Suprapubic skin (tissue), 4 donors: ENCODE measurements at regions not wholly inside any gene's neighbourhood (a gene's known extent, or its start where the extent isn't known, plus 50 kb on each side); places are given as distances from the start of the nearest gene placed in this dataset.

Source experiments
- DNase-seq, 2 donors: peaks; one replicate each; pipeline ENCODE4 v3.0.0-alpha.2; 2019; ENCODE audit warnings: low spot score in 2 of 2
- H3K27ac ChIP-seq: fragments of 200-600 bp; sonication (generic); one replicate; pipeline ENCODE4 v1.5.1; 2019
- H3K27me3 ChIP-seq: fragments of 200-600 bp; sonication (generic); one replicate; pipeline ENCODE4 v1.5.1; 2019
- H3K36me3 ChIP-seq: fragments of 200-600 bp; sonication (generic); one replicate; pipeline ENCODE4 v1.5.1; 2019
- H3K4me1 ChIP-seq: fragments of 200-600 bp; sonication (generic); one replicate; pipeline ENCODE4 v1.5.1; 2019
- H3K4me3 ChIP-seq: fragments of 200-600 bp; sonication (generic); one replicate; pipeline ENCODE4 v1.5.1; 2019; ENCODE audit warnings: mild to moderate bottlenecking
- H3K9me3 ChIP-seq: fragments of 200-600 bp; sonication (generic); one replicate; pipeline ENCODE4 v1.5.1; 2019
- EP300 ChIP-seq: sonication (generic); formaldehyde crosslinking; IDR thresholded peaks from one replicate; pipeline ENCODE4 v1.6.1; 2017; ENCODE audit warnings: antibody characterized with exemption
- POLR2A ChIP-seq, 2 donors: fragments of 450-650 bp; IDR thresholded peaks; one replicate each; pipeline ENCODE4 v1.6.1; 2017; ENCODE audit warnings: antibody characterized with exemption in 2 of 2, mild to moderate bottlenecking in 2 of 2, moderate library complexity in 2 of 2
- POLR2AphosphoS5 ChIP-seq, 3 donors: sonication (generic); formaldehyde crosslinking; IDR thresholded peaks; one replicate each; pipeline ENCODE4 v1.6.1; 2017; ENCODE audit warnings: antibody characterized with exemption in 3 of 3
- WGBS: methylation state at CpG from one replicate; pipeline ENCODE4 v1.1.5; 2018; 5-methylcytosine and 5-hydroxymethylcytosine counted together
- TF ChIP-seq, protein P1 (sequence below), 2 donors: fragments of 200-600 bp in 1 of 2; fragments of 450-650 bp in 1 of 2; sonication (generic) in 1 of 2; IDR thresholded peaks; one replicate each; pipeline ENCODE4 v1.5.1; 2016 to 2019; ENCODE audit warnings: antibody characterized with exemption in 2 of 2, mild to moderate bottlenecking in 1 of 2, moderate library complexity in 1 of 2

DNA sequence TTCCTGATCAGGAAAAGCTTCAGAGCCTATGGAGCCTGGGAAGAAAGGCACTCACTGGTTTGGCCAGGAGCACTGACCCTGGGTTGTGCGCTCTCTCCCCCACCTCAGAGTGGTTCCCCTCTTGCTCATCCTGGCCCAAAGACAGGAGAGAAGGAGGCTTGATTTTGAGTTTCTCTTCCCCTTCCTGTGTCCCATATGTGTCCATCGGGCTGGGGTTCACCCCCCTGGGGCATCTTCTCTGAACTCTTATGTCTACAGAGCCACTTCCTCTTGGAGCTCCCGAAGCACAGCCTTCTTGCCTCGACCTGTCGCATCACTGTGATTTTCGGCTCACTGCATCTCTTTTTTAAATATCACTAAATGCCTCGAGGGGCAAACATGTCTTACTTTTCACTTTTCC is 692.3 kb downstream of the RNF144A start:
- H3K36me3 ChIP-seq: no peaks in the 10 kb centered on the region
- no peak overlapping the region for H3K27ac ChIP-seq
- 54% methylated on average over 7 of the region's 7 CpGs for WGBS
- H3K9me3 ChIP-seq: no peaks in the 10 kb centered on the region
- no peak for DNase-seq
- no peak overlapping the region for H3K4me3 ChIP-seq
- H3K27me3 ChIP-seq: no peaks in the 10 kb centered on the region
- H3K4me1 ChIP-seq: no peaks in the 10 kb centered on the region
- no peak for TF ChIP-seq POLR2A (IDR thresholded peaks at IDR 0.05)
- no peak for TF ChIP-seq EP300
- no peak for TF ChIP-seq POLR2AphosphoS5 (IDR thresholded peaks at IDR 0.05)
- TF ChIP-seq, protein P1, sequence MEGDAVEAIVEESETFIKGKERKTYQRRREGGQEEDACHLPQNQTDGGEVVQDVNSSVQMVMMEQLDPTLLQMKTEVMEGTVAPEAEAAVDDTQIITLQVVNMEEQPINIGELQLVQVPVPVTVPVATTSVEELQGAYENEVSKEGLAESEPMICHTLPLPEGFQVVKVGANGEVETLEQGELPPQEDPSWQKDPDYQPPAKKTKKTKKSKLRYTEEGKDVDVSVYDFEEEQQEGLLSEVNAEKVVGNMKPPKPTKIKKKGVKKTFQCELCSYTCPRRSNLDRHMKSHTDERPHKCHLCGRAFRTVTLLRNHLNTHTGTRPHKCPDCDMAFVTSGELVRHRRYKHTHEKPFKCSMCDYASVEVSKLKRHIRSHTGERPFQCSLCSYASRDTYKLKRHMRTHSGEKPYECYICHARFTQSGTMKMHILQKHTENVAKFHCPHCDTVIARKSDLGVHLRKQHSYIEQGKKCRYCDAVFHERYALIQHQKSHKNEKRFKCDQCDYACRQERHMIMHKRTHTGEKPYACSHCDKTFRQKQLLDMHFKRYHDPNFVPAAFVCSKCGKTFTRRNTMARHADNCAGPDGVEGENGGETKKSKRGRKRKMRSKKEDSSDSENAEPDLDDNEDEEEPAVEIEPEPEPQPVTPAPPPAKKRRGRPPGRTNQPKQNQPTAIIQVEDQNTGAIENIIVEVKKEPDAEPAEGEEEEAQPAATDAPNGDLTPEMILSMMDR (IDR thresholded peaks at IDR 0.05): no peak

DNA sequence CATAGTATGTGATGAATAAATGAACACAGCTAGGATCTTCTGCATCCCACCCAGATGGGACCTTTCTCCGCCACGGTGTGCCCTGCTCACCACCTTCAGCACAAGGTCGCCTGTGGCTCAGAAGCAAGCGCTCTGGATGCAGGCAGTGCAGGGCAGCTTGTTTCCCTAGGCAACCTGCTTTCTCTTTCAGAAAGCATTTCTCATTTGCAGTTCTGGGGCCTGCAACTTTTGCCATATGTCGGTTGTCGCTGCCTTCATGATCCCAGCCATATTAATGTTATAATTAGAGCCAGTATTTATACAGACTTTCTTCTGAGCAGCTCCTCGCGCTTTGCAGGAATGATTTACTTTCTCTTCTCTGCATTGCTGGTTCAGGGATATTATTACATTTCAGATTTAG is 692.8 kb downstream of the RNF144A start:
- WGBS: 83% methylated on average over 8 of the region's 8 CpGs
- Histone ChIP-seq H3K9me3 (no peaks in the 10 kb centered on the region), H3K27ac (no peak overlapping the region), H3K36me3 (no peaks in the 10 kb centered on the region), H3K27me3 (no peaks in the 10 kb centered on the region), H3K4me1 (no peaks in the 10 kb centered on the region), H3K4me3 (no peak overlapping the region)
- TF ChIP-seq EP300: no peak
- TF ChIP-seq, protein P1 (IDR thresholded peaks at IDR 0.05): no peak
- TF ChIP-seq POLR2AphosphoS5 (IDR thresholded peaks at IDR 0.05): no peak
- no peak for TF ChIP-seq POLR2A (IDR thresholded peaks at IDR 0.05)
- no peak for DNase-seq

GRCh38 chr2:7611750-7612149 is 694.5 kb downstream of the RNF144A start:
- H3K9me3 ChIP-seq: no peaks in the 10 kb centered on the region
- H3K27me3 ChIP-seq: peaks cover 1% of the 10 kb centered on the region
- DNase-seq: no peak
- H3K27ac ChIP-seq: no peak overlapping the region
- WGBS: 58% methylated on average over 4 of the region's 4 CpGs
- H3K36me3 ChIP-seq: no peaks in the 10 kb centered on the region
- TF ChIP-seq EP300: no peak
- no peak for TF ChIP-seq POLR2AphosphoS5 (IDR thresholded peaks at IDR 0.05)
- TF ChIP-seq, protein P1 (IDR thresholded peaks at IDR 0.05): no peak
- no peak for TF ChIP-seq POLR2A (IDR thresholded peaks at IDR 0.05)
- H3K4me3 ChIP-seq: no peak overlapping the region
- no peaks in the 10 kb centered on the region for H3K4me1 ChIP-seq

DNA sequence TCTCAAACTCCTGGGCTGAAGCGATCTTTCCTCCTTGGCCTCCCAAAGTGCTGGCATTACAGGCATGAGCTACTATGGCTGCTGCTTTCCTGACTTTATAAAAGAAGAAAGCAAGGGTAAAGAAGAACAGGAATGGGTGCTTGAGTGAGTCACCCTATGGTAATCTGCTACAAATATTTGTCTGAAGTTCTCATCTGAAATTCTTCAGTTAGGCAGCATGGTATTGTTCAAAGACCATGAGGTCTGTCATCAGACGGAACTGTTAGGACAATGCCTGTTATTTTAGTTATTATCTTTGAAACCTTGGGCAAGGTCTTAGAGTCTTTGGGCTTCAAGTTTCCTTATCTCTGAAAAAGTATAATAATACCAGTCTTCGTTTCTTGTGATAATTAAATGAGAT is 695.8 kb downstream of the RNF144A start:
- Histone ChIP-seq H3K27ac (no peak overlapping the region), H3K36me3 (no peaks in the 10 kb centered on the region), H3K27me3 (peaks cover 2% of the 10 kb centered on the region), H3K4me3 (no peak overlapping the region), H3K9me3 (no peaks in the 10 kb centered on the region), H3K4me1 (no peaks in the 10 kb centered on the region)
- TF ChIP-seq, protein P1 (IDR thresholded peaks at IDR 0.05): no peak
- TF ChIP-seq EP300 (no peak), POLR2AphosphoS5 (IDR thresholded peaks at IDR 0.05) (no peak), POLR2A (IDR thresholded peaks at IDR 0.05) (no peak)
- no peak for DNase-seq
- 74% methylated on average over 3 of the region's 3 CpGs for WGBS

- H3K4me1 ChIP-seq: no peaks in the 10 kb centered on the region
- 93% methylated on average over 6 of the region's 6 CpGs for WGBS
- peaks cover 2% of the 10 kb centered on the region for H3K27me3 ChIP-seq
- no peaks in the 10 kb centered on the region for H3K9me3 ChIP-seq
- no peak overlapping the region for H3K4me3 ChIP-seq
- H3K36me3 ChIP-seq: no peaks in the 10 kb centered on the region
- DNase-seq: no peak
- TF ChIP-seq EP300 (no peak), POLR2A (IDR thresholded peaks at IDR 0.05) (no peak), POLR2AphosphoS5 (IDR thresholded peaks at IDR 0.05) (no peak)
- TF ChIP-seq, protein P1 (IDR thresholded peaks at IDR 0.05): no peak
- H3K27ac ChIP-seq: no peak overlapping the region
Observed at GRCh38 chr2:7613831-7614230, 696.6 kb downstream of the RNF144A start.
